PFSK-1 (cell line): ENCODE measurements at regions not wholly inside any gene's neighbourhood (a gene's known extent, or its start where the extent isn't known, plus 50 kb on each side); places are given as distances from the start of the nearest gene placed in this dataset.

Experiments
- FOXP2 ChIP-seq: optimal IDR thresholded peaks from 2 replicates; pipeline ENCODE3; 2011; ENCODE audit warnings: borderline replicate concordance, control low read depth, inconsistent platforms; ENCODE audit not compliant: insufficient read depth; ENCODE audit errors: extremely low read length, extremely low read depth
- POLR2AphosphoS5 ChIP-seq: IDR thresholded peaks from 2 replicates; pipeline ENCODE4 v1.6.1; 2012; ENCODE audit warnings: low read depth, mild to moderate bottlenecking, control low read depth, low read length, moderate library complexity
- SIN3A ChIP-seq: IDR thresholded peaks from 2 replicates; pipeline ENCODE4 v1.6.1; 2012; ENCODE audit warnings: mild to moderate bottlenecking, low read length, moderate library complexity, borderline replicate concordance; ENCODE audit not compliant: insufficient read depth
- TAF1 ChIP-seq: IDR thresholded peaks from 2 replicates; pipeline ENCODE4 v1.6.1; 2012; ENCODE audit warnings: low read length, control low read depth, borderline replicate concordance; ENCODE audit not compliant: insufficient read depth
- TF ChIP-seq, protein P1 (sequence below), 2 experiments: IDR thresholded peaks; 2 replicates each; pipeline versions ENCODE4 v1.6.1 to v1.8.0; 2011 to 2012; ENCODE audit warnings: low read depth in 2 of 2, low read length in 2 of 2, control low read depth in 1 of 2, inconsistent platforms in 1 of 2, mild to moderate bottlenecking in 1 of 2, moderate library complexity in 1 of 2; ENCODE audit not compliant: insufficient read depth in 1 of 2

DNA sequence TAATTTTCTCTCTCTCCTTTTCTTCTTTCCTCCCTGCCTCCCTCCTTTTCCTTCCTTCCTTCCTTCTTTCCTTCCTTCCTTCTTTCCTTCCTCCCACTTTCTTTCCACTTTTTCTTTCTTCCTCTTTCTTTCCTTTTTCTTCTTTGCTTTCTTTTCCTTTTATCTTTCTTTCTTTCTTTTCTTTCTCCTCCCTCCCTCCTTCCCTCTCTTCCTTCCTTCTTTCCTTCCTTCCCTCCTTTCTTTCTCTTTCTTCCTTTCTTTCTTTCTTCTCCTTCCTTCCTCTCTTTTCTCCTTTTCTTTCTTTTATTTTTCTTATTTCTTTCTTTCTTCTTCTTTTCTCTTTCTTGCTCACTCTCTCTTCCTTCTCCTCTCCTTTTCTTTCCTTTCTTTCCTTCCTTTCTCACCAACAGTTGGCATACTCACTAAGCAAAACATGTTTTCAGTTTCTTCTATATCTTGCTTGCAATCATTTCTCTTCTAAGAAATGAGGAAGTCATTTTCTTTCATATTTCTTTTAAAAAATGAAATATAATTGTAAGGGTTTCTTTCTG, 97.1 kb upstream of the MAF start:
- TF ChIP-seq FOXP2 (no peak), POLR2AphosphoS5 (no peak), TAF1 (no peak), SIN3A (no peak)
- TF ChIP-seq, protein P1, sequence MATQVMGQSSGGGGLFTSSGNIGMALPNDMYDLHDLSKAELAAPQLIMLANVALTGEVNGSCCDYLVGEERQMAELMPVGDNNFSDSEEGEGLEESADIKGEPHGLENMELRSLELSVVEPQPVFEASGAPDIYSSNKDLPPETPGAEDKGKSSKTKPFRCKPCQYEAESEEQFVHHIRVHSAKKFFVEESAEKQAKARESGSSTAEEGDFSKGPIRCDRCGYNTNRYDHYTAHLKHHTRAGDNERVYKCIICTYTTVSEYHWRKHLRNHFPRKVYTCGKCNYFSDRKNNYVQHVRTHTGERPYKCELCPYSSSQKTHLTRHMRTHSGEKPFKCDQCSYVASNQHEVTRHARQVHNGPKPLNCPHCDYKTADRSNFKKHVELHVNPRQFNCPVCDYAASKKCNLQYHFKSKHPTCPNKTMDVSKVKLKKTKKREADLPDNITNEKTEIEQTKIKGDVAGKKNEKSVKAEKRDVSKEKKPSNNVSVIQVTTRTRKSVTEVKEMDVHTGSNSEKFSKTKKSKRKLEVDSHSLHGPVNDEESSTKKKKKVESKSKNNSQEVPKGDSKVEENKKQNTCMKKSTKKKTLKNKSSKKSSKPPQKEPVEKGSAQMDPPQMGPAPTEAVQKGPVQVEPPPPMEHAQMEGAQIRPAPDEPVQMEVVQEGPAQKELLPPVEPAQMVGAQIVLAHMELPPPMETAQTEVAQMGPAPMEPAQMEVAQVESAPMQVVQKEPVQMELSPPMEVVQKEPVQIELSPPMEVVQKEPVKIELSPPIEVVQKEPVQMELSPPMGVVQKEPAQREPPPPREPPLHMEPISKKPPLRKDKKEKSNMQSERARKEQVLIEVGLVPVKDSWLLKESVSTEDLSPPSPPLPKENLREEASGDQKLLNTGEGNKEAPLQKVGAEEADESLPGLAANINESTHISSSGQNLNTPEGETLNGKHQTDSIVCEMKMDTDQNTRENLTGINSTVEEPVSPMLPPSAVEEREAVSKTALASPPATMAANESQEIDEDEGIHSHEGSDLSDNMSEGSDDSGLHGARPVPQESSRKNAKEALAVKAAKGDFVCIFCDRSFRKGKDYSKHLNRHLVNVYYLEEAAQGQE (IDR thresholded peaks at IDR 0.05; ENCODE audit: insufficient read depth in 1 of 2, low read depth in 2 of 2, low read length in 2 of 2), result no peak

DNA sequence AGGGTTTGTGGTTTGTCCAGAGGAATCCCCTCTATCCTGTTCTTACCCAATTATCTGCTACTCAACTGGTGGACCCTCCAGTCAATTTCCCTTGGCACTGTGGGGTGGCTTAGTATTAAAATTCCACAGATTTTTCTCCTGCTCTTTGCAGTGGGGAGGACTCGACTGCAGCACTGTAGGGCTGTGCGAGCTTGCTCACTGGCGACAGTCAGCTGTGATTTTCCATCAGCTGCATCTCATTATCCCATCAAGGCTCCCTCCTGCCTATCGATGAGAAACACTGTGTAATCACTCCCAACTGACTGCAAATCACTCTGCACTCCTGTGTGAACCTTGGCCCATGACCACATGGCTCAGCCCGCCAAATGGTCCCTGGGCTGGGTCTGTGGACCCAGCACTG, 90.5 kb upstream of the MAF start:
- no peak for TF ChIP-seq FOXP2
- TF ChIP-seq POLR2AphosphoS5, result no peak
- no peak for TF ChIP-seq TAF1
- TF ChIP-seq, protein P1 (IDR thresholded peaks at IDR 0.05; ENCODE audit: insufficient read depth in 1 of 2, low read depth in 2 of 2, low read length in 2 of 2), result no peak
- TF ChIP-seq SIN3A, result no peak

DNA sequence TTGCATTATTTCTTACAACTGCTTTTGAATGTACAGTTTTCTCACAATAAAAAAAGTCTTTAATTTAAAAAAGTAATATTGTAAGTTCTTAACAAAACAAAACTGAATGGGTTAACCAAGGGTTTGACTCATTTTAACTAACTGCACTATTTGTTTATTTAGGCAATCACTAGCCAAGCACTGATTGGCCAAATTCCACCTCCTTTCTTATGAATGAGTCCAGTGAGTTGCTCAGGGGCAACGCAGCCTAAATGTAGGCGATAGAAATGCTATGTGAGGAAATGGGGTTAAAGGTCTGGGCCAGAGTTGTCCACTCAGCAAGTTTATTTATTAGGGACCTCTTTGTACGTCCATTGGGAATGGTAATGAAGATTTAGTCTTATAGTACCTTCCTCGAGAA, 89.6 kb upstream of the MAF start:
- TF ChIP-seq, protein P1 (IDR thresholded peaks at IDR 0.05; ENCODE audit: insufficient read depth in 1 of 2, low read depth in 2 of 2, low read length in 2 of 2), result no peak
- no peak for TF ChIP-seq SIN3A
- TF ChIP-seq FOXP2, result no peak
- no peak for TF ChIP-seq TAF1
- no peak for TF ChIP-seq POLR2AphosphoS5

DNA sequence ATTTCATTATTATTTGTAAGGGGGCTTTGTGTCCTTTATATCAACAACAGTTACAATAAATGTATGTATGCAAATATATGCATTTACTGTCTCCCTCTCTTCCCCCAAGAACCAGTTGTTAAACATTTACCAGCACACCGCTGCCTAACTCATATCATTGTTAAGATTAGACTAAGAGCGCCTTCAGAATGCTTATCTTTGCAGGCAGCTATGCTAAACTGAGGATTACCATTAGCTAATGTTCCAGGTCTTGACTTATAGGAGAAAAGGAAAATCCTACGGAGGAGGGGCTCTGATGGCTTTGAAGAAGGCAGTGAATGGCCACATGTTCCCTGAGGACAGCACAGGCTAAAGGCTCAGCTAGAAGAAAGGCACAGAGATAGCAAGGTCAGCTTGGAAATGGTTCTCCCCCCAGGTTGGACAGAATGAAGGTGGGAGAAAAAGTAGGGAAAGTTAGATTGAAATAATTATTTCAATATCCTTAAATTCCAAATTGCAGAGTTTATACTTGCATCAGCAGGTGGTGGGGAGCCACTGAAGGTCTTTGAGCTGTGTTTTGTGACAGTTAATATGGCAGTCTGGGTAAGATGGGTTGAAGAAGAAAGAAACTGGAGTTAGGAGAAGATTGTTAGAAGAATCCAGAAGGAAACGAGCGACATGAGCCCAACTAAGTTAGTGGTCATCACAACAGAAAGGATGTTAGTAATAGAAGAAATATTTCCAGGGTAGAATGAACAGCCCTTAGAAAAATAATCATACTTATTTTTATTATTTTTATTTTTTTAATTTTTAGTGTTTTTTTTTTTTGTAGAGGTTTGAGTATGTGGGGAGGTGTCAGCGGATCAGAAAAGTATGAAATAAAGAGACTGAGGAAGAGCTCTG, 87.0 kb upstream of the MAF start:
- TF ChIP-seq TAF1 (no peak), SIN3A (no peak), POLR2AphosphoS5 (no peak), FOXP2 (no peak)
- TF ChIP-seq, protein P1 (IDR thresholded peaks at IDR 0.05; ENCODE audit: insufficient read depth in 1 of 2, low read depth in 2 of 2, low read length in 2 of 2), result no peak
